ENCODE measurements at regions not wholly inside any gene's neighbourhood (a gene's known extent, or its start where the extent isn't known, plus 50 kb on each side); places are given as distances from the start of the nearest gene placed in this dataset.
"Not testable (repeated sequence)": the region's sequence is repeated elsewhere in the genome, so short reads cannot be mapped to it uniquely, and the experiment has no call there.

DNA sequence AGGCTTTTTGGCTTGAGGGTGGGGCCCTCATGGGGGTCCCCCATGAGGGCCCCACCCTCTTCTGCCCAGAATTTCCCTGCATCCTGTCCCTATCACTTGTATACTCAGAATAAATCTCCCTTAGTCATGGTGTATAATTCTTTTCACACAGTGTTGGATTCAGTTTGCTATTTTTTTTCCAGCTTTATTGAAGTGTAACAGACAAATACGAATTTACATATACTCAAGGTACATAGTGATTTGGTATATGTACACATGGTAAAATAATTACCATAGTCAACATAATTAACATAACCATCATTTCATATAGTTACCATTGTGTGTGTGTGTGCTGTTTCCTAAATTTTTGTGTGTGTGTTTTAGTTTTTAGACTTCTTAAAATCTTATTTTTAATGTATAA lies 289.4 kb downstream of the CNTNAP3B start:
- not testable (repeated sequence) for DNase-seq

DNA sequence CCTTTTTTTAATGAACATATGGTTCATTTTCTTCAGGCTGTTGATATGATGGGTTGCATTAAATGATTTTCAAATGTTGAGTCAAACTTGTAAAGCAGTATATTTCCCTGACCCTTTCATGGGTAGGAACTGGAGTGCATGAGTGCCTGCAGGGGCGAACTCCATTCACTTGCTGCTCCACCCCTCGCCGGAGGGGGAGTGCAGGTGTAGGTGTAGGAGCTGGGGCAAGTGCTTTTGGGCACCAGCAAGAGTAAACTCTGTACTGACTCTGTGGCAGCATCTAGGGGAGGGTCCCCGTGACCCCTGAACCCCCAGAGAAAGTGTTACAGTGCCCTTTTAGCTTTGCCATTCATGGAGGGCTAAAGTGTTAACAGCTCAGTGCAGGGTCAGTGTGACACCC lies 290.3 kb downstream of the CNTNAP3B start:
- DNase-seq, result not testable (repeated sequence)

- DNase-seq, result not testable (repeated sequence)
These were observed 290.7 kb downstream of the CNTNAP3B start for GRCh38 chr9:41838562-41838851.

DNA sequence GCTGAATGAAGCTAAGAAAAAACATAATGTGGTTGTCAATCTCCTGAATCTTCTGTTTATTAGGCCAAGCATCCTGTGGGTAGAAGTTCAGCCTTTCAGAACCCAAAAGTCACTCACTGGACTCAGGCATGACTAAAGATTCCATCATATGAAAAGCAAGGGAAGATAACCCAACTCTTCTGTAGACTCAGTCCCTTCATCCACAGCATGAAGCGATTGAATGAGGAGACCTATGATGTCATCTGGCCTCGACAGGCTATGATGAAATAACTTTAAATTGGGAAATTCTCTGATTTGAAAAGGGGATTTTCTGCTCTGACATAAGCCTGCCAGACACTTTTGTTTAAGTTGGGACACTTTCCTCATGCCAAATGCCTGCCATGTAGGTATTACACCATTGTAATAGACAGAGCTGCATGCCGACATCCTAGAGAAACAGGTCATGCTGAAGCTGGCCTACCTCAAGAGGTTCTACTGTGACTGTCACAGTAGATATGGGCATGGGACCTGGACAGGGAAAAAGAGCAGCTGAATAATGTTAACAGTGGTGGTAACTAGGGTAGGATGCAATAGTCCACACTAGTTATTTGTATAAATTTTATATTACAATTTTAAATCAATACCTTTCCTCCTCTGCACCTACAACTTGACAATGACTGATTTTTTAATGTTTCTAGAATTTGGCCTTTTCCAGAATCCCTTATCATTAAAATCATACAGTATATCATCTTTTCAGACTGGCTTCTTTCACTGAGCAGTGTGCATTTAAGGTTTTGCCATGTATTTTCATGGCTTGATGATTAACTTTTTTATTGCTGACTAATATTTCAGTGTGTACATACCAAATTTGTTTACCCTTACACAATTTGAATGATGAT lies 291.3 kb downstream of the CNTNAP3B start:
- DNase-seq, result not testable (repeated sequence)

DNA sequence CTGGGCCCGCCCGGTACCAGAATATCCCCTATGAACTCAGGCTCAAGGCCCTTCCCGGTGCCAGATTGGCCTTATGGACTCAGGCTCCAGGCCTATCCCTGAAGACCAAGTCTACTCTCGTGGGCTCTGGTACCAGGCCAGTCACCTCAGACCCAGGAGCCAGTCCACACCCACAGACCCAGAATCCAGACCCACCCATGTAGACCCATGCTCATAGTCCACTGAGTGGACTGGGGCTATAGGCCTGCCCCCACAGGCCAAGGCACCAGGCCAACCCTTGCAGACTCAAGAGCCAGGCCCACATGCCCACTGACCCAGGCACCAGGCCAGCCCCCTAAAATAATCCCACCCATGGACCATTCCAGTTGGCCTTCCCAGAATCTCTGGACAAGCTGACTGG lies 296.1 kb downstream of the CNTNAP3B start:
- DNase-seq, result not testable (repeated sequence)

DNA sequence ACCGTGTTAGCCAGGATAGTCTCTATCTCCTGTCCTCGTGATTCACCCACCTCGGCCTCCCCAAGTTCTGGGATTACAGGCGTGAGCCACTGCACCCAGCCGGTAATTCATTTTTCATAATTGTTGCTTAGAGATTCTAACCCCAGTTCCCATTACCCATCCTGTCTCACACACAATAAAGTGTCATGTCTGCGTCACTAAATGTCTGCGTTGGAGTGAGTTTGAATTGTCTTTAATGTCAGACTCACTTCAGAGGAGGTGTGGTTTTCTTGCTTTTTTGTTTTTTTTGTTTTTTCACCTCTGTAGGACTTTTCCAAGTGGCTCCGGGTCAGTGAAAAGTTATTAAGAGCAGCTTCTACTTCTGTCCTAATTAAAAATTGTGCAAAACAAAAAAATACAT lies 304.5 kb downstream of the CNTNAP3B start:
- not testable (repeated sequence) for DNase-seq

GRCh38 chr9:41802706-41803105 lies 326.5 kb downstream of the CNTNAP3B start:
- not testable (repeated sequence) for DNase-seq

DNA sequence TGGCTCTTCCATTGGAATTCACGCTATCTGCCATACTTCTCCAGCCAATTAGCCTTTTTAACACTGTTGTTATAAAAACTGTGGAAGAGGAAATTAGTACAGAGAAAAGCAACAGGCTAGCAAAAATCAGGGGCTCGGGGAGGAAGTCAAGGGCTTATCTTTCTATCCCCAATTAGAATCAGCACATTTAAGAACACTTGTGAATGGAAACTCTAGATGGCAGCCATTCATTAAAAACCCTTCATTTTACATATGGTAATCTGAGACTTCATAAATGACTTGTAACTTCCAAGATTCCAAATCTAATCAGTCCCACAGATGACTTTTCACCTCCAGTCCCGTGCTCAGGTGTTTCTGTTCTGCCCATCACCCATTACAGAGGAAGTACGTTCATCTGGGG lies 330.5 kb downstream of the CNTNAP3B start:
- DNase-seq, result not testable (repeated sequence)

- DNase-seq, result not testable (repeated sequence)
These were observed 338.4 kb downstream of the CNTNAP3B start for GRCh38 chr9:41790719-41791363.

DNA sequence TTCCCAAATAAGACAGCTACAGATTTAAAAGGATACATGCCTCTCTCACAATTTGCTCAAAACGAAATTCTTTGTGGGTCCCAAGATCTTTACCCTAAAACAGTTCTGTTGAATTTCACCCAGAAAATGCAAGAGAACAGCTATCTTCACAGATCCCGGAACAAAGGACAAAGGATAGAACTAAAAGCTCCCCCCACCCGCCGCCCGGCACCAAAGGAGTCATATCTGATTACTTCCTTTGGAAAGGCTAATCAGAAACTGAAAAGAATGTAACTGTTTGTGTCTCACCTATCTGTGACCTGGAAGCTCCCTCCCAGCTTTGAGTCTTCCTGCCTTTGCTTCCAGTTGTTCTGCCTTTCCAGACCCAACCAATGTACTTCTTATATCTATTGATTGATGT lies 339.2 kb downstream of the CNTNAP3B start:
- not testable (repeated sequence) for DNase-seq

- not testable (repeated sequence) for DNase-seq
These were observed 339.8 kb downstream of the CNTNAP3B start for GRCh38 chr9:41789387-41789786.

GRCh38 chr9:41787951-41788350 lies 341.3 kb downstream of the CNTNAP3B start:
- DNase-seq, result not testable (repeated sequence)

- DNase-seq, result not testable (repeated sequence)
These were observed 342.0 kb downstream of the CNTNAP3B start for GRCh38 chr9:41787270-41787669.

DNA sequence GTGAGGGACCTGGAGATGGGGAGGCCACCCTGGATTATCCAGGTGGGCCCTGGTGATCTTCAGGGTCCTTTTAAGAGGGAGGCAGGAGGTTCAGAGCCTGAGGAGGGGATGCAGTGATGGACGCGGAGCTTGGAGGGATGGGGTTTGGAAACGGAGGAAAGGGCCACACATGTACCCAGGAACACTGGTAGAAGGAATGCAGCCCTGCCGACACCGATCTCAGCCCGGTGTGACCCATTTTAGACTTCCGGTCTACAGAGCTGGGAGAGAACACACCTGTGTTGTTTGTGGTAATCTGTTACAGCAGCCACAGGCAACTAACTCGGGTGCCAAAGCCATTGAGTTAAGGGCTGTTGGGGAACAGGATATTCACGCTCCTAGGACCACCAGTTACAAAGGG lies 345.2 kb downstream of the CNTNAP3B start:
- not testable (repeated sequence) for DNase-seq

- not testable (repeated sequence) for DNase-seq
These were observed 346.0 kb downstream of the CNTNAP3B start for GRCh38 chr9:41783070-41783810.

GRCh38 chr9:41781899-41782298 lies 347.3 kb downstream of the CNTNAP3B start:
- DNase-seq, result not testable (repeated sequence)

DNA sequence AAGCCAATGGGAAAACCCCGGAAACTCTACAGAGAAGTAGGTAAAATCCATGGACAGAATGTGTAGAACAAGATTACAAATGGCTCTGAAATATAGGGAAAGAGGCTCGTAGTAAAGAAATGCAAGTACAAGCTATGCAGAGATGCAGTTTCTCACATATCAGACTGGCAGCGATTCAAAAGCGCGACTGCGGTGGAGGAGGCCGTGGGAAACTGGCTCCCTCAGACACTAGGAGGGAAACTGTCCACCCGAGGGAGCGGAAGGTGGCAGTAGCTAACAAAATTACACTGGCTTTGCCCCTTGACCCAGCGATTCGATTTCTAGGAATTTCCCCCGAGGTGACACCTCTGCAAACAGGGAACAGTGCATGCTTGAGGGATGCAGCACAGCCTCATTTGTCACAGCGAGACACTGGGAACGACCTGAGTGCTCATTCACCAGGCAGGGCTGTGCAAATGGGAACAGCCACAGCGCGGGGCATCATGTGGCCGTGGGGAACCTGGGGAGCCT lies 349.3 kb downstream of the CNTNAP3B start:
- not testable (repeated sequence) for DNase-seq

GRCh38 chr9:41779192-41779591 lies 350.0 kb downstream of the CNTNAP3B start:
- DNase-seq, result not testable (repeated sequence)

GRCh38 chr9:41778535-41779071 lies 350.6 kb downstream of the CNTNAP3B start:
- not testable (repeated sequence) for DNase-seq

- not testable (repeated sequence) for DNase-seq
These were observed 351.7 kb downstream of the CNTNAP3B start for GRCh38 chr9:41777536-41777935.

DNA sequence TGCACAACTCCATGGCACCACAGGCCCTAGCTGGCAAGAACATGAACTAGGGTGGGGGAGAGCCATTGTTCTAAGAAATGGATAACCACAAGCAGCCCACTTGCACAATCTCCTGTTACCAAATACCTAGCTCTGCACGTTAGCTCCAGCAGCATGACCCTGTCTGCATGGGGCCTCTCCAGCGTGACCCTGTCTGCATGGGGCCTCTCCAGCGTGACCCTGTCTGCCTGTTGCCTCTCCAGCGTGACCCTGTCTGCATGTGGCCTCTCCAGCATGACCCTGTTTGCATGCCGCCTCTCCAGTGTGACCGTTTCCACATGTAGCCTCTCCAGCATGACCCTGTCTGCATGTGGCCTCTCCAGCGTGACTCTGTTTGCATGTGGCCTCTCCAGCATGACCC lies 356.7 kb downstream of the CNTNAP3B start:
- not testable (repeated sequence) for DNase-seq

DNA sequence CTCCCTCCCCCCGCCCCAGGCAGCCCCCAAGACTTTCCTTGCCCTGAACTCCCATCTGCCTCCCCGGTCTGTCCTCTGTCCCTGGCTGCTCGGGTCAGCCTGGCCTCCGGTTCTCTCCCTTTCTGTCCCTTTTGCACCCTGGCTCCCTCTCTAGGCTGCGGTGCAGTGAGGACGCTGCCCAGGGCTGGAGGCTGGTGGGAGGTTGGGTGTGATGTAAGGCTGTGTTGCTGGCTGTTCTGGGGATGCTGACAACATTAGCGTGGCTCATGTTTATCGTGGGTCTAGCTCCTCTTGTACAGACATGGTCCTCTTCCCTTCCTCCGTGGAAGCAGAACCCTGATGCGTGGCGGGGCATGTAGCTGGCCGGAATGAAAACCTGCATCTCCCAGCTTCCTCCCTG lies 357.5 kb downstream of the CNTNAP3B start:
- not testable (repeated sequence) for DNase-seq

GRCh38 chr9:41754822-41755221 lies 374.4 kb downstream of the CNTNAP3B start:
- DNase-seq, result not testable (repeated sequence)
